ENCODE measurements at regions not wholly inside any gene's neighbourhood (a gene's known extent, or its start where the extent isn't known, plus 50 kb on each side); places are given as distances from the start of the nearest gene placed in this dataset.

DNA sequence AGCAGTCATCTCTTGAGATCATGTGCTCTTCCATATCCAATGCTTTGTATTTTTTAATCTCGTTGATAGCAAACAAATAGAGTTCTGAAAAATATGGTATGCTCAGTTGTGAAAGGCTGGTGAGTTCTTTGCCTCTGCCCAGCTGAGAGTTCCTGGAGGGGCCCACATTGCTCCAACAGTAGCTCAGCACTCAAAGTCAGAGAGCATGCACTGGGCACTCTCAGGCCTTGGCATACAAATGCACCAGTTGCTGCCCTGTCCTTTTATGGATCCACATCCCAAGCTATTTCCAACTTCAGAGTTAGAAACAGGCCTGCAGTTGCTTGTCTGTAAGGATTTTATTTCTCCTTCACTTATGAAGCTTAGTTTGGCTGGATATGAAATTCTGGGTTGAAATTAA is 181.7 kb upstream of the CHRNA7 start:
- no peak overlapping the region for H3K4me3 ChIP-seq (ENCODE audit: low read depth, low read length)
- TF ChIP-seq, protein P1, sequence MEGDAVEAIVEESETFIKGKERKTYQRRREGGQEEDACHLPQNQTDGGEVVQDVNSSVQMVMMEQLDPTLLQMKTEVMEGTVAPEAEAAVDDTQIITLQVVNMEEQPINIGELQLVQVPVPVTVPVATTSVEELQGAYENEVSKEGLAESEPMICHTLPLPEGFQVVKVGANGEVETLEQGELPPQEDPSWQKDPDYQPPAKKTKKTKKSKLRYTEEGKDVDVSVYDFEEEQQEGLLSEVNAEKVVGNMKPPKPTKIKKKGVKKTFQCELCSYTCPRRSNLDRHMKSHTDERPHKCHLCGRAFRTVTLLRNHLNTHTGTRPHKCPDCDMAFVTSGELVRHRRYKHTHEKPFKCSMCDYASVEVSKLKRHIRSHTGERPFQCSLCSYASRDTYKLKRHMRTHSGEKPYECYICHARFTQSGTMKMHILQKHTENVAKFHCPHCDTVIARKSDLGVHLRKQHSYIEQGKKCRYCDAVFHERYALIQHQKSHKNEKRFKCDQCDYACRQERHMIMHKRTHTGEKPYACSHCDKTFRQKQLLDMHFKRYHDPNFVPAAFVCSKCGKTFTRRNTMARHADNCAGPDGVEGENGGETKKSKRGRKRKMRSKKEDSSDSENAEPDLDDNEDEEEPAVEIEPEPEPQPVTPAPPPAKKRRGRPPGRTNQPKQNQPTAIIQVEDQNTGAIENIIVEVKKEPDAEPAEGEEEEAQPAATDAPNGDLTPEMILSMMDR (IDR thresholded peaks at IDR 0.05; ENCODE audit: insufficient read depth, low read depth, low read length, missing control alignments): no peak
- no peak for DNase-seq (ENCODE audit: low read depth)

DNA sequence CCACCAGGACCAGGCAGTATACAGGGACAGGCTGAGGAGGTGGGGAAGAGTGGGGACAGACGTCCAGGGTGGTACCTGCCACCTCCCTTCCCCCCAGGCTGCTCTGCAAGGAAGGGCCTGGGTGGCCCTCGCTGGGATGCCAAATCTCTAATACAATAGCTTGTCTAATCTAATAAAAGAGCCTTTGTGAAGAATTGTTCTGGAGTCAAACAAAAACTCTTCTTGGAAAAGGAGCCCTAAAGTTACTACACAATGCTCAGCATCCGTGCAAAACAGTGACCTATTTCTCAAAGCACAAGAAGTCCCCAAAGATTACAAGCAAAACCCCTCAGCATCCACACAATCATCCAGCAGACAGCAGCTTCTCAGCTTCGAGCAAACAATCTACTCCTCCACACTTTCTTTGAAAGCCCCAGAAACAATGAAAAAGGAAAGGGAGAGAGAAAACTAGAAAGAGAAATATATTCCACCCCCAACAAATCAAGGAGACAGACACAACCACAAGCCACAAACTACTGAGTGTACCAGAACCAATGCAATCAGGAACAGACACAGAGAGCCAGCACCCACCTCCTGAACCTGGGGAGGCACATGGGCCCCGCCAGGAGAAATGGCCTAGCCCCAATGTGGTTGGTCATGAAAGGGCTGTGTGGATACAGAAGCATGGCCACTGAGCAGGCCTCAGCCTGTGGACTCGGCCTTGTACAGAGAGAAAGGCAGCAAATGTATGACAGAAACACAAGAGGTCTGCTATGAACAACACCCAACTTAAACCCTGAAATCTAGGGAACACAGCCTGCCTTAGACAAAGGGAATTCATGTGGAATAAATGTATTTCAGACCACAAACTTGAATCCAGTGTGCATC is 177.1 kb upstream of the CHRNA7 start:
- TF ChIP-seq, protein P1 (IDR thresholded peaks at IDR 0.05; ENCODE audit: insufficient read depth, low read depth, low read length, missing control alignments): no peak
- DNase-seq (ENCODE audit: low read depth): no peak
- no peak overlapping the region for H3K4me3 ChIP-seq (ENCODE audit: low read depth, low read length)

DNA sequence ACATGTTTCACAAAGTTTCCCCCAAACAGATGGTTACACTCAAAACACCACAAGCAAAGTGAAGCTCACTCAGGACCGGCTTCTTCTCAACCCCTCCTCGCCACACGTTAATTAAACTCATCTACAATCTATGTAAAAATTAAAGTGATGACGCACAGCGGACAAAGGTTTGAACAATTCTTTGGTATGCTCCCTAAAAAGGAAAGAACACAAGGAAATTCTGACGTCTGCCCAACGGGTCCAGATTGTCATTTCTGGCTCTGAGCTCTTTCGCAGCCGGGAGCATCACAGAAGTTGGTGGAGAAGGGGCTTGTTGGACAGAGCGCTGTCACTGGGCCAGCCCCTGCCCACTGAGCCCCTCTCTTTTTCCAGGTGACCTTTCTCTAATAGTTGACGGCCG is 173.7 kb upstream of the CHRNA7 start:
- TF ChIP-seq, protein P1 (IDR thresholded peaks at IDR 0.05; ENCODE audit: insufficient read depth, low read depth, low read length, missing control alignments): no peak
- no peak for DNase-seq (ENCODE audit: low read depth)

DNA sequence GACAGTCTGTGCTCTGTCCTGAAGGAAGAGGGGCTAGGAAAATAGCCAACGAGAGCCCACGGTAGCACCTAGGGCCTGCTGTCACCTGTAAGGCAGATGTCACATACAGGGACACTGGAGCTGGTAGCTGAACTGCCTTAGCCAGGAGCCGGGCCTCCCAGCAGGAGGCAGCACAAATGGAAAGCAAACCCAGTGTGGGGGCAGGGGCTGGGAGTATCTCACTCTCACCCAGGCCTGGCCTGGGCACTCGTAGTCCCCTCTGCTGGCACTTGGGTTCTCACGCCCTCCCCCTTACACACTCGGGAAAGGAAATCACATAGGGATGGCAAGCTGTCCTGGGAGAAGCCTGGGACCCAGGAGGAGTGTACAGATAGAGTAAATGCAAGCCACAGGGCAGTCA is 173.1 kb upstream of the CHRNA7 start:
- DNase-seq (ENCODE audit: low read depth): no peak

More for the DNA sequence above, 173.7 kb upstream of the CHRNA7 start:
- H3K4me3 ChIP-seq (ENCODE audit: low read depth, low read length): no peak overlapping the region

DNA sequence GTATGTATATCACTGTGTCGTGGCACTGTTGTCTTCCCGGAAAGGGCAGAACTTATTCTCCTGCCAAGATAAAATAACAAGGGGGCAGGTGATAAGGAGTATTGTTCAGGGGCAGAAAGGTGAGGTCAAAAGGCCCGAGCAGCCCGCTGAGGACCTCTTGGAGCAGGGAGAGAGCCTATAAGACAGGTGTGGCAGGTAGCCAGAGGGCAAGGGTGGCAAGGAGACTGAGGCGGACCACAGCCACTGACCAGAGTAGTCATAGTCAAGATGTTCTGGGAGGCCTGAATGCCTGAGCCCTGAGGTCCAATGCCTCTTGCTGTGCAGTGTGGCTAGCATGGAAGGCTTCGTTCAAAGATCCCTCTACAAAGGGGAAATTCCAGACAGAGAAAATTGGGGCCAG is 172.3 kb upstream of the CHRNA7 start:
- TF ChIP-seq, protein P1 (IDR thresholded peaks at IDR 0.05; ENCODE audit: insufficient read depth, low read depth, low read length, missing control alignments): no peak
- H3K4me3 ChIP-seq (ENCODE audit: low read depth, low read length): no peak overlapping the region
- DNase-seq (ENCODE audit: low read depth): no peak

More for the DNA sequence above, 173.1 kb upstream of the CHRNA7 start:
- no peak overlapping the region for H3K4me3 ChIP-seq (ENCODE audit: low read depth, low read length)
- TF ChIP-seq, protein P1 (IDR thresholded peaks at IDR 0.05; ENCODE audit: insufficient read depth, low read depth, low read length, missing control alignments): no peak

DNA sequence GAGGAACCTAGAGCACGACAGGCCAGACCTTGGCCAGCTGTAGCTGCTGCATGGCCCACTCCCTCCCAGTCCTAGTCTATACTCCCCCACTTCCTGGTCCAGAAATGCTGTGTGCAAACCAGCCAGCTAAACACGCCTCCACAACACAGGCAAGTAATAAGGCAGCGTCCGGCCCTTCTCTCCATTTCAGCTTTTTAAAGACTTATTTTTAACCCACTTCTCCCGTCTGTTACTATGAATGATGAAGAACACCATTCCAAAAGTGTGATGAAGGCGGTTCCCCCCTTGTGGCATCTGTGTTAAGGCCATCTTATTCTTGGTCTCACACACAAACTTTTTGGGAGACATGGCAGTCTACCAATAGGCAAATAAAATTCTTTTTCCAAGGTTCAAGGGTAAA is 164.1 kb upstream of the CHRNA7 start:
- H3K4me3 ChIP-seq (ENCODE audit: low read depth, low read length): no peak overlapping the region
- DNase-seq (ENCODE audit: low read depth): no peak
- TF ChIP-seq, protein P1 (IDR thresholded peaks at IDR 0.05; ENCODE audit: insufficient read depth, low read depth, low read length, missing control alignments): no peak
